ENCODE measurements at regions not wholly inside any gene's neighbourhood (a gene's known extent, or its start where the extent isn't known, plus 50 kb on each side); places are given as distances from the start of the nearest gene placed in this dataset.

DNA sequence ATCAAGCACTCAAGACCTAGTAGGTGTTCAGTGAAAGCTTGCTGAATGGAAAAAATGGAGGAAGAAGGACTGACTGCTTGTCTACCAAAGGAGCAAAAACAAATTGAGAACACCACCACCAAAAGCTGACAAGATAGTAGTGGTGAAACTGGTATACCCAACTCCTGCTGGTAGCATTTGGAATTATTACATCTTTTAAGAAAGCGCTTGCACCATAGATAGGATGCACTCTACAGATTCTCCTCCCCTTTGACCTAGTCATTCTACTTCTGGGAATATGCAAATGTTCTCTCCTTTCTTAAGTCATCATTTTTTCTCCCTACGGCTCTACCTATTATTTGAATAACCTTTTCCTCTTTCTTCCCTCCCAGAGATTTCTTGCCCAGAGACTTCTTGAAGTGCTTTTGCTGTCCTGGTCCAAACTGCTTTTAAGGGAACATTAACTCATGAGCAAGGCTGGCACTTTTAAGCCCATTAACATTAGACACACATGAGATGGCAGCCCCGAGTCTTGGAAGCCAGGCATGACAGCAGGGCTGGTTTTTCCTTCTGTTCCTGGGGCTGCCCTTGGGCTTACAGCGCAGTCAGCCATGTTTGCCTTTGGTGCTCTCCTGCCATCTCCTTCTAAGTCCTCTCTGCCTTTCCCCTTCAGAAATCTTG lies 75.0 kb upstream of the TLE3 start:
- no peaks in the 10 kb centered on the region for H3K9me3 ChIP-seq (replicated peaks)
- no peaks in the 10 kb centered on the region for H3K36me3 ChIP-seq
- intact Hi-C loops (cut with micrococcal nuclease): no loop called here
- peaks cover 54% of the 10 kb centered on the region for H3K27me3 ChIP-seq (ENCODE audit: low read depth)
- DNase-seq: no peak
- TF ChIP-seq, protein P1, sequence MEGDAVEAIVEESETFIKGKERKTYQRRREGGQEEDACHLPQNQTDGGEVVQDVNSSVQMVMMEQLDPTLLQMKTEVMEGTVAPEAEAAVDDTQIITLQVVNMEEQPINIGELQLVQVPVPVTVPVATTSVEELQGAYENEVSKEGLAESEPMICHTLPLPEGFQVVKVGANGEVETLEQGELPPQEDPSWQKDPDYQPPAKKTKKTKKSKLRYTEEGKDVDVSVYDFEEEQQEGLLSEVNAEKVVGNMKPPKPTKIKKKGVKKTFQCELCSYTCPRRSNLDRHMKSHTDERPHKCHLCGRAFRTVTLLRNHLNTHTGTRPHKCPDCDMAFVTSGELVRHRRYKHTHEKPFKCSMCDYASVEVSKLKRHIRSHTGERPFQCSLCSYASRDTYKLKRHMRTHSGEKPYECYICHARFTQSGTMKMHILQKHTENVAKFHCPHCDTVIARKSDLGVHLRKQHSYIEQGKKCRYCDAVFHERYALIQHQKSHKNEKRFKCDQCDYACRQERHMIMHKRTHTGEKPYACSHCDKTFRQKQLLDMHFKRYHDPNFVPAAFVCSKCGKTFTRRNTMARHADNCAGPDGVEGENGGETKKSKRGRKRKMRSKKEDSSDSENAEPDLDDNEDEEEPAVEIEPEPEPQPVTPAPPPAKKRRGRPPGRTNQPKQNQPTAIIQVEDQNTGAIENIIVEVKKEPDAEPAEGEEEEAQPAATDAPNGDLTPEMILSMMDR (IDR thresholded peaks at IDR 0.05; ENCODE audit: borderline replicate concordance): no peak
- H3K27ac ChIP-seq (replicated peaks): no peak overlapping the region
- no peaks in the 10 kb centered on the region for H3K4me1 ChIP-seq
- H3K4me3 ChIP-seq: no peak overlapping the region

DNA sequence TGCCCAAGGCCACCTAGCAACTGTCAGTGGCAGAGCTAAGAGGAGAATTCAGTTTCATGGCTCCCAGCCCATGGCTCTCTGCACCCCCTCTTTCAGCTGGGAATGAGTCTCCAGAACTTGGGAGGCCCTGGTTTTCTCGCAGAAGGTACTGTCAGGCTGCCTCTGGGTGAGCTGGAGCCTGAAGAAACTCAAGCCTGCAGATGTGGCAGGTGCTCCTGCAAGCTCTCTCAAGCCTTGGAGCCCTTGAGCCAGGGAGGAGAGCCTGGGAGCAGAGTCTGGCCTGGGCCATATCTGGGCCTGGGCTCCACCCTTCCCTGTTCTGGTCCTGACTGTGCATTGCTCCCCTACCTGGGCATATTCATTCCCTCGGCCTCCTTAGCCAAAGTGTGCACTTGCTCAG lies 74.4 kb upstream of the TLE3 start:
- Histone ChIP-seq H3K27ac (replicated peaks) (no peak overlapping the region), H3K4me1 (peaks cover under 1% of the 10 kb centered on the region), H3K36me3 (no peaks in the 10 kb centered on the region), H3K9me3 (replicated peaks) (no peaks in the 10 kb centered on the region), H3K27me3 (ENCODE audit: low read depth) (peaks cover 54% of the 10 kb centered on the region), H3K4me3 (no peak overlapping the region)
- TF ChIP-seq, protein P1 (IDR thresholded peaks at IDR 0.05; ENCODE audit: borderline replicate concordance): no peak
- DNase-seq: no peak
- intact Hi-C loops (cut with micrococcal nuclease): no loop called here

DNA sequence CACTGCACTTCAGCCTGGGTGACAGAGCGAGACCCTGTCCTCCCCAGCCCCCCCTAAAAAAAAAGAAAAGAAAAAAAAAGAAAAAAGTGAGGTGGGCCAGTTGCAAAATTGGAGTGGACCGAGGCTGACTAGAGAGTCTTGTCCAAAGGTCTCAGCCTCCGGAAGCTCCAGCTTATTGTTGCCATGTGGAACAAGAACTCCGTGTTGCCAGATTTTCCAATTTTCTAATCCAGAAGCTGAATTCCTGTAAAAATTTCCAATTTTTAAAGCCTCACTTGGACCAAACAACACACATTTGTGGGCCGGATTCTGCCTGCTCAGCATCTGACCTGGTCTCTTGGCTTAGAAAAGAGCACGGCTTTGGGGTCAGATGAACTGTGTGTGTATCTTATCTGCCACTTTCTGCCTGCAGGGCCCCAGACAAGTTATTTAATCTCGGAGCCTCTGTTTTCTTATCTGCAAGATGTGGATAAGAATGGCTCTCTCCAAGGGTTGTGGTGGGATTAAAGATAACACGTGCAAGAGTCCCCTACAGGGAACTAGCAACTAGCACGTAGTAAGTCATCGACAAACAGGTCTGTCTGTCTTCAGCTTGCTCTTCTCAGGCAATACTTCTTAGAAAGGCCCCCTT lies 73.7 kb upstream of the TLE3 start:
- Histone ChIP-seq H3K9me3 (replicated peaks) (no peaks in the 10 kb centered on the region), H3K27me3 (ENCODE audit: low read depth) (peaks cover 54% of the 10 kb centered on the region), H3K36me3 (no peaks in the 10 kb centered on the region), H3K4me1 (peaks cover 8% of the 10 kb centered on the region), H3K27ac (replicated peaks) (no peak overlapping the region), H3K4me3 (no peak overlapping the region)
- TF ChIP-seq, protein P1 (IDR thresholded peaks at IDR 0.05; ENCODE audit: borderline replicate concordance): no peak
- DNase-seq: no peak
- intact Hi-C loops (cut with micrococcal nuclease): no loop called here

DNA sequence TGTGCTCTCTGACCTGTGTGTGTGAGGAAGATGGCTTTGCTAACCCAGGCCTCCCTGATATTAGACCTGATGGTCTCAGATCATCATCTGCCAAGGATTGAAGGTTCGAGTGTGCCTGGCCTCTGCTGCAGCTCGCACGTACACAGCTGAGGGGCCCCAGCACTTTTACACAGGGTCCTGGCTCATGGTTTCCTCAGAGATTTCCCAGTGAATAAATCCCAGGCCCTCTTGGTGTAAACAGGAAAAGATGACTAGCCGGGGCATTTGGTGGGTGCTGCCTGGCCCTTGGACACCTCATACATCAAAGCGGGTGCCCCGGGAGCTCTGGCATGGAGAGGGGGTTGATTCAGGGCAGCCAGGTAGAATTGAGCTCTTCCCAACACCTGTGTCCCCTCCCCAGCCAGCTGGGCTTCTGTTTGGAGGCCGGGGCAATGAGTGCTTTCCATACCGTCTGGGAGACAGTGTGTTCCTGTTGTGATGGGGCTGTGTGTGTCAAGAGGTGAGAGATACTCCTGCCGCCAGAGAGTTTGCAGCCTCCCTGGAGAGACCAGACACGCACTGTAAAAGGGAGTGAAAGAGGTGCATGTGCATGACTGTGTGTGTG lies 72.5 kb upstream of the TLE3 start:
- Histone ChIP-seq H3K36me3 (no peaks in the 10 kb centered on the region), H3K4me3 (no peak overlapping the region), H3K27ac (replicated peaks) (no peak overlapping the region), H3K9me3 (replicated peaks) (no peaks in the 10 kb centered on the region), H3K27me3 (ENCODE audit: low read depth) (peaks cover 52% of the 10 kb centered on the region), H3K4me1 (peaks cover 20% of the 10 kb centered on the region)
- TF ChIP-seq, protein P1 (IDR thresholded peaks at IDR 0.05; ENCODE audit: borderline replicate concordance): no peak
- no peak for DNase-seq
- intact Hi-C loops (cut with micrococcal nuclease): no loop called here

DNA sequence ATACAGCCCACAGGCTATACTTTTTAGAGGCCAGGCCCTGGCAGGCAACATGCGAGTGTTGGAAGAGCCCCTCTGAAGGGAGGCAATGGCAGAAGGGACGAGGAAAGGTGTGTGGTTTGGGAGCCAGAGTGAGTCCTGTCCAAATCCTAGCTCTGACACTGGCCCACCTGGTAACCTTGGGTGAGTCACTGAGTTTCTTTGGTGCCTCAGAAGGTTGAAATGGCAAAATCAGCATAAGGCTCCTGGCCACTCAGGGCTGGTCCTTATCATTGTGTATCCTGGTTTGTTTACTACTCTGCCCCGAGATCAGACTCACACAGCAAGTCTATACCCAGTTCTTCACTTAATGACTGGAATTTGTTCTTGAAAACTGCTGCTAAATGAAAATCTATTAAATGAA lies 71.4 kb upstream of the TLE3 start:
- DNase-seq: no peak
- H3K27me3 ChIP-seq (ENCODE audit: low read depth): peaks cover 44% of the 10 kb centered on the region
- no peak overlapping the region for H3K4me3 ChIP-seq
- no peaks in the 10 kb centered on the region for H3K36me3 ChIP-seq
- intact Hi-C loops (cut with micrococcal nuclease): no loop called here
- H3K27ac ChIP-seq (replicated peaks): no peak overlapping the region
- TF ChIP-seq, protein P1 (IDR thresholded peaks at IDR 0.05; ENCODE audit: borderline replicate concordance): no peak
- H3K4me1 ChIP-seq: peaks cover 30% of the 10 kb centered on the region
- peaks cover 3% of the 10 kb centered on the region for H3K9me3 ChIP-seq (replicated peaks)

Data from left ventricle myocardium inferior (tissue), 1 donor.